ENCODE measurements at regions not wholly inside any gene's neighbourhood (a gene's known extent, or its start where the extent isn't known, plus 50 kb on each side); places are given as distances from the start of the nearest gene placed in this dataset.

- peak; percentile 7 for DNase-seq
These were observed 646.5 kb upstream of the NOX3 start for GRCh38 chr6:156102129-156102528.

- DNase-seq, result no peak
These were observed 643.2 kb upstream of the NOX3 start for GRCh38 chr6:156098839-156099238.

GRCh38 chr6:156087487-156087886 is 631.8 kb upstream of the NOX3 start:
- DNase-seq, result no peak

DNA sequence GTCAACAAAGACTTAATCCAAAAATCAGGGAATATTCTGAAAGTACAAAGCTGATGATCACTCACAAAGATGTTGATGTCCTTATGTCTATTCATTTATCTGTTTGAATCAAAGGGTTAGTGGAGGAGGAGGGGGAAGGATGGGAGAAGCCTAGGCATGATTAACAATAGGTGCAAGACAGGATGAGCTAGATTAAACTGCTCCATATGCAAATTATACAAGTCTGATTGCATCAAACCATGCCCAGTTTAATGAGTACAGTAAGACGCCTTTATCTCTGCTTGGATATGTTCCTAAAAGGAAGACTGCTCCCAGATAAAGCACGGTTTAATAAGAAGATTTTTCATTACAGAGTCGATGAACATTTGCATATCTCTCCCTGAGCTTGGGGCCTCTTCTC is 626.4 kb upstream of the NOX3 start:
- DNase-seq, result no peak

GRCh38 chr6:156080371-156080770 is 624.7 kb upstream of the NOX3 start:
- peak; percentile 7 for DNase-seq

- DNase-seq, result no peak
These were observed 613.2 kb upstream of the NOX3 start for GRCh38 chr6:156068881-156069280.

- DNase-seq, result no peak
These were observed 610.2 kb upstream of the NOX3 start for GRCh38 chr6:156065849-156066248.

DNA sequence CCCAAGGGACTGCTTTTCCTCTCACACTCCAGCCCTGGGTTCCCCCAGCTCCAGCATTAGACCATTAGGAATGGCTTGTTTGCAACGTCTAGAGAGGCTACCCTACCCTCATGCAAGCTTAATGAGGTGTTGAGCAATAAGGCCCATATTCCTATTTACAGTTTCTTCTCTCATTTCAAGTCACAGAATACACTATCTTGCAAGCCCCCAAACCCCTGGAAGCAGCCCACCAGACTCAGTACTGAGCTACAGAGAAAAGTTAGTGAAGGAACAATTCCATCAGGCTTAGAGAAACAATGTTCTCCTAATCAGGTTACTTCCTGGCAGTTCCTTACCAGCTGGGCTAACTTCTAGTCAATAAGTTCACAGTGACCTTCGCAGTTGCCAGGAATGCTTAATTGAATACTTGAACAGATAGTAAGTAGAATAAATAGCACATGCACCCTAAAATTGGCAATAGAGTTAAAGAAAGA is 606.5 kb upstream of the NOX3 start:
- no peak for DNase-seq

GRCh38 chr6:156061465-156061864 is 605.8 kb upstream of the NOX3 start:
- DNase-seq, result no peak

DNA sequence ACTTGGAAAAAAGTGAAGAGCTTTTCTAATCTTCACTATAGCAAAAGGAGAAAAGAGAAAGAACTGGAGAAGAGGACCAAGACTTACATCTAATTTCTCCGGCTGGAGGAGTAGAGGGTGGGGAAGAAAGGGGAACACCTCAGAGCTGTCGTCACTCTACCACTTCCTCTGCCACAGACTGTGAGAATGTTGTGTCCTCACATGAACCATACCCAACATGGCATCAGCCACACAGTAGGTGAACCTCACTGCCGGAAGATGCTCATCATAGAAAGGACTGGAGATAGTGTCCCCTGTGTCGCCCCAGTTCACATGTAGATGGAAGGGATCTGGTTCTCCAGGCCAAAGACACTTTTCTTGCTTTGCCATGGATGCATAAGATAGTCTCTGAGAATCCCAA is 604.4 kb upstream of the NOX3 start:
- no peak for DNase-seq

DNA sequence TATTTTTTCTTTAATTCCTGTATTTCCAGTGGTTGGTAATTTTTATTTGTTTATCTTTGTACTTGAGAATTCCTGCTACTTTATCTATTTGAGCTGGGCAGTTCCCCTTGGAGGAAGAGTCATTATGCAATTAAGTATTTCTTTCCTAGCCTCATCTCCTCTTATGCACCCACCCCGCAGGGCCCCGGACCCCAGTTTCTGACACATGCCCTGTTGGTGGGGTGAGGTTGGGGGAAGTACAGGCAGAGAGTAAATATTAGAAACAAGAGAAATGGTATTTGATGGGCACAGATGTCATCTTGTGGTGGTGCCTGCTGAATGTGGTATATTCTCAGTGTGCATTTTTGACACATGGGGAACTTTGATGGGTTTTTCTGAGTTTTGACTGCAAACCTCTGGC is 602.7 kb upstream of the NOX3 start:
- no peak for DNase-seq

DNA sequence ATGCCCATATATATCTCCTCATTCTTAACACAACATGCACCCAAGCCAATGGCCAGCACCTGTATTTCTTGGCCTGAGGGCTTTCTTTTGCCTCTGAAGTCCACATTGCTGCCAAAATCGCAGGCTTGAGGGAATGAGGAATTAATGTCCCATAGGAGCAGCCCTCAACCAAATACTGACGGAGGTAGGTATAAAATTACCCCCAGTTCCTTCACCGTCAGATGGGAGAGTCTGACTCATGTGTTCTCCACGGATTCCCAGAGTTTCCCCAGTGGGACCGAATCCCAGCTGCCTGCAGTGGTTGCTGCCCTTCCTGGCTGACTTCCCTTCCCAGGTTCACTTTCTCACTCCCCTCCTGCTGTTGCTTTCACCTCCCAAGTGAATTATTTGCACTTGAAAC is 602.2 kb upstream of the NOX3 start:
- peak; percentile 16 for DNase-seq

GRCh38 chr6:156056085-156056484 is 600.4 kb upstream of the NOX3 start:
- DNase-seq, result no peak

GRCh38 chr6:156053626-156054025 is 598.0 kb upstream of the NOX3 start:
- no peak for DNase-seq

- DNase-seq, result no peak
These were observed 591.3 kb upstream of the NOX3 start for GRCh38 chr6:156046841-156047449.

- no peak for DNase-seq
These were observed 590.6 kb upstream of the NOX3 start for GRCh38 chr6:156046268-156046665.

GRCh38 chr6:156045401-156046267 is 590.0 kb upstream of the NOX3 start:
- DNase-seq, result no peak

- no peak for DNase-seq
These were observed 578.0 kb upstream of the NOX3 start for GRCh38 chr6:156033598-156033997.

GRCh38 chr6:156031516-156031915 is 575.9 kb upstream of the NOX3 start:
- DNase-seq, result no peak

DNA sequence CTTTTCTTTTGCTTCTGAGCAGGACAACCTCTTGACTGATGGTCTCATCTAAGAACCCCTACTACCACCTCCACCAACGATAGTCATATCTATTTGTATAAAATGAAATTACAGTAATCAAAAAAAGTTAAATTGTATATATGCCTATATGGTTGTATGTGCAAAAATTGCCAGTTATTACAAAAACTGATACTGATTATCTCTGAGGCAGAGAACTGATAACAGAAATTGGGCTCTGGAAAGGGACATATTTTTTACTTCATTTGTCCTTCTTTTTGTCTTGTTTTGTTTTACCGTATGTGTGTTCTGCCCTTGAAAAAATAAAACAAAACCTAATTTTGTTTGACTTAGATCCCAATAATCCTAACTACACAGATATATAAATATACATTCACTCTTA is 574.4 kb upstream of the NOX3 start:
- DNase-seq, result no peak

DNA sequence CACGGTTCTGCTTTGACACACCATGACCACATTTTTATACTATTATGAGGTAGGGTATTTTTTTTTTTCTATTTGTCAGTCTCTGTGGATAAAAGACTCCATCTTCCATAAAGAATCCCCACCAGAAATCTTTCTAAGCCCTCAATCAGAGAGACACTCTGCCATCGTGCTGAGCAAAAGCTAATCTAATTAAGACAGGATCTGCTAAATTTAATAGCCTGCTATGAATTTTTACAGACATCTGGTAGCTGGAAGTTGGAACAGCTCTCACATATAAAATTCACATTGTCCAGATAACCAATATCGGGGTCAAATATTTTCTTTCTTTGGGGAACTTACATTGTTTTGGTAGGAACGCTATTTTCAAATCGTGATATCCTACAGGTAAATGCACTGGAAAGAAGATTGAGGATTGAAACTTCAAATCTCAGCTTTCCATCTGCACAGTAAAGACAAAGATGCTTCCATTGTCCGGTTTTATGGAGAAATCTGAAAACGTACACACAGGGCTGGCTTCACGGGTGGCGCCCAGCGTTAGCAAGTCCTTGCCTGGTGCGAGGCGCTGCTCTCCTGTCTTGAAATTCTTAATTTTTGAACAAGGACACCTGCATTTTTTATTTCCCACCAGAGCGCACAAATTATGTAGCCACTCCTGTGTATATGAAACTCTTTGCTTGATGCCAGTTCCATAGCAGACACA is 573.8 kb upstream of the NOX3 start:
- DNase-seq, result no peak

GRCh38 chr6:156028335-156029131 is 572.9 kb upstream of the NOX3 start:
- DNase-seq, result peak; percentile 49

- DNase-seq, result no peak
These were observed 571.6 kb upstream of the NOX3 start for GRCh38 chr6:156027248-156027626.
